GM18951 (cell line): ENCODE measurements at regions not wholly inside any gene's neighbourhood (a gene's known extent, or its start where the extent isn't known, plus 50 kb on each side); places are given as distances from the start of the nearest gene placed in this dataset.

Experiments used
- POLR2A ChIP-seq: IDR thresholded peaks from 4 replicates; pipeline ENCODE4 v1.6.1; 2011; ENCODE audit warnings: mild to moderate bottlenecking; ENCODE audit not compliant: insufficient read length, insufficient read depth; ENCODE audit errors: extremely low read depth
- in situ Hi-C: fragments of 300-500 bp; cut with MboI; formaldehyde crosslinking; loops from one replicate; pipeline ENCODE4 v1.12.0; 2022; ENCODE audit warnings: low sequenced_read_pairs, mixed read lengths, inconsistent platforms; ENCODE audit not compliant: unreplicated experiment

DNA sequence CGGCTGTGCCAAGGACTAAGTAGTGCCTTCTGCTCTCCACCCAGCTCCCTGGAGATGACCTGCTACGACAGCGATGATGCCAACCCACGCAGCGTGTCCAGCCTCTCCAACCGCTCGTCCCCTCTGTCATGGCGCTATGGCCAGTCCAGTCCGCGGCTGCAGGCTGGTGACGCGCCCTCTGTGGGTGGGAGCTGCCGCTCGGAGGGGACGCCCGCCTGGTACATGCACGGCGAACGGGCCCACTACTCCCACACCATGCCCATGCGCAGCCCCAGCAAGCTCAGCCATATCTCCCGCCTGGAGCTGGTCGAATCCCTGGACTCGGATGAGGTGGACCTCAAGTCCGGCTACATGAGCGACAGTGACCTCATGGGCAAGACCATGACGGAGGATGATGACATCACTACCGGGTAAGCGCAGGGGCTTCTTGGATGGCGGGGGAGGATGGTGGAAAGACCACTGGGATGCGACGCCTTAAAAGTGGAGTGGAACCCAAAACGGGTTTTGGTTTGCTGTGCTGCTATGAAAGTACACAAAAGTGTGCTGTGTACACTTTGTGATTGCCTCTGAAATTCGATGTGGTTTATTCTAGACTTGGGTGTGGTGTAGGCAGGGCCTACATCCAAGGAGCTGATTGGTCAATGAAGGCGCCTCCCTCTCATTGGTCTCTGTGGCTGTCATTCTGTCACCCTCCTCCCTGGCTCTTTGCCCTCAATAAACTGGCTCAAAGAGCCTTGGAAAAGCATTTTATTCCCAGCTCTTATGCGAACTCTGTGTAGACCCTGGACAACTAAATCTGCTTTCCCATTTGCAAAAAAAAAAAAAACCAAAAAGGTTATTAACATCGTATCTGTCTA, 110.4 kb upstream of the IPO9 start:
- in situ Hi-C loops = no loop called here
- no peak for TF ChIP-seq POLR2A

DNA sequence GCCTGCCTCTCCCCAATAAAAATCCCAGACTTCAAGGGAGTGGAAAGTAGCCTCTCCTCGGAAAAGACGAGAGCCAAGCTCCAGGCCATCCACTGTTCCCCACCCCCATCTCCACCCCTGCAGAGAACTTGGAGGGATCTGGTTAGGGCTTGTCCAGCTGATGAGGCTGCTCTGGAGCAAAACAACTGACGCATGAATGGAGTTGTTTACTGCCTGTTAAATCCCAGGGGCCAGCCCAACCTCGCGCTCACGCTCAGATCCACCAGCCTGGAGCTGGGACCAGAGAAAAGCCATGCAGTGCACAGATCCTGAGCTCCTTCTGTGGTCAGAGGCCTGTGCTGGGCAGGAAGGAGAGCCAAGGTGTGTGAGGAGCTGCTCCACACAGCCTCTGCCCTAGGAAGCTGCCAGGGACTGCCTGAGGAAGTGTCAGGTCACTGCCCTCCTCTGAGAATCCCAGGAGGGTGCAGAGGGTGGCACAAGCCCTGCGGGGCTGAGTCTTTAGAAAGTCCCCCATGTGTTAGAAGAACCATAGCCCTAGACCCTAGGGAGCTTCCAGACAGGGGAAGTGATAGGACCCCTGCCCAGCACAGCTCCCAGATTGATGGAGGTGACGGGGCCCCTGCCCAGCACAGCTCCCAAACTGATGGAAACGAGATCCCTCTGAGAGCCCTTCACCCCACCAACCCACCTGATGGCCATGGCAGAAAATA, 109.0 kb upstream of the IPO9 start:
- TF ChIP-seq POLR2A = no peak
- in situ Hi-C loops = no loop called here

DNA sequence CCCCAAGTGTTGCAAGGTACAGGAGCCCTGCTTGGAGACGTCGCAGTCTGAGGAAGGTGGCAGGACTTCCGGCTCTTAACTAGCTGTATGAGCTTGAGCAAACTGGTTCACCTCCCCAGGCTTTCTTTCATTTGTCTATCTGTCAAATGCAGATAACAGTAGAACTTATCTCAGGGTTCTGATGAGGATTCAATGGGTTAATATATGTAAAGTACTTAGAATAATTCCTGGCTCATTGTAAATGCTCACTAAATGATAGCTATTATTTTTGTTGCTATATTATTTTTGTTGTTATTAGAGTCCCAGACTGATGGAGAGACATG, 108.5 kb upstream of the IPO9 start:
- in situ Hi-C loops = no loop called here
- no peak for TF ChIP-seq POLR2A

DNA sequence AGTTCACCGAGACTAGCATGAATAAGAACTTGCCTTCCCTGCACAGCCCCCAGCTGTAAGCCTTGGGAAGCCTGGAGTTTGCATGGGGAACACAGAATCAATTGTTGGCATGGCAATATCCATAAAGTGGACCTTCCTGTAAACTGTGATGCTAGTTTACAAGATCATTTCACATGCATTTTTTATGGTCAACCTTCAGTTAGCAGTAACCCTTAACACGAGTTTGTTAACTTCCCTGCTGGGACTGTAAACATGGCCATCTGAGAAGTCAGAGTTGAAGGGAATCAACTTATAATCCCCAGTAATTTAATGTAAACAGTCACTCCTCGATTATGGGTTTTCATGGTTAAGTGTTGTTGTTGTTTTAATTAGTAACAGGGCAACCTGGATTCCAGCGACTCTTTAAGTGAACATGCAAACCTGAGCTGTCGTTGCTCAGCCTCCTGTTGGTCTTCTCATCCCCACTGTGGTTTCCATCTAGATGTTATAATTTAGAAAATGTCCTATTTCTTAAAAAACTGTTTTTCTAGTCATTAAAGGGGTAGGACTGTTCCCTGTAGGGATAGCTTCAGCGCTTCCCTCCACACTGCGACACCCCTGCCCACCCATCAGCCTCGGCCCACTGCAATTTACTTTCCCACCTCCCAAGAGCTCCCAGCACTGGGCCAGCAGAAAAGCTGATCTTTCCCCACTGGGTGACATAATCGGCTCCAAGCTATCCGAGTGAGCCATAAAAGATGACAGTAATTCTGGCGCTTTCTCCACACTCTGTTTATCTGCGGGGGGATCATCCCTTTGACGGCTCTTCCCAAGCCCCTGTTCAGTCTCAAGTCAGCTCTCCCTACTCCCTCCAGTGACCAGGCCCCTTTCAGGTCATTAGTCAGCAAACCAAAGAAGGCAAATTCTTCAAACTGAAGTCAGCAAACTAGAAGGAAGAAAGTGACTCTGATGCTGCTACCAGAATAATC, 107.6 kb upstream of the IPO9 start:
- no peak for TF ChIP-seq POLR2A
- in situ Hi-C loops = no loop called here

DNA sequence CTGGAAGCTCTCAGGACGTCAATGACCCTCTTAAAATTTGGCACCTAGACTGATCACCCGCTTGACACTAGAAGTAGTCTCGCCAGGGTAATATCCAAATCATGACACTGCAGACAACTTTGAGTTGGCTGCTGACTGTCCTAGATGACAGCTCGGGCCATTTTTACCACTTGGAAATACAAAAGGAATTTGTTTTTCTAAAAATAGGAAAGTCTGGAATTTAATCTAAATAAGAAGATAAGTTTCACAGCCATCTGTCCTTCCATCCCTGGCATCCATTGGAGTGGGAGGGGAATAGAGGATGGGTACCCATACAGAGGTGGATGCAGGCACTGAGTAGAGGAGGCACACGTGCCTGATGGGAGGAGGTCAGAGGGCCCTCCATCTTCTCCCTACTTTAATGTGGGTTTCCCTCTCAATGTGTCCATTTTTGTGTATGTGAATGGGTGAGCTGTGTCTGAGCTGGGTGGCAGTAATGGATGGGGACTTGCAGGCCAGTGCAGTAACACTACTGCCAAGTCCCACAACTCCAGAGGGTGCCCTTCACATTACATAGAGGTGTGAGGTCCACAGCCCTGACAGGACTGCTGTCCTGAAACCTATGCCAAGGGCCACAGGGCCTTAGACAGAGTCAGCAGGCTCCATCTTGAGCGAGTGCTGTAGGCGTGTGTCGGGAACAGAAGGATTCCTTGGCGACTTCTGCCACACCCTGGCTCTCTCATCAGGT, 104.8 kb upstream of the IPO9 start:
- in situ Hi-C loops = no loop called here
- no peak for TF ChIP-seq POLR2A

DNA sequence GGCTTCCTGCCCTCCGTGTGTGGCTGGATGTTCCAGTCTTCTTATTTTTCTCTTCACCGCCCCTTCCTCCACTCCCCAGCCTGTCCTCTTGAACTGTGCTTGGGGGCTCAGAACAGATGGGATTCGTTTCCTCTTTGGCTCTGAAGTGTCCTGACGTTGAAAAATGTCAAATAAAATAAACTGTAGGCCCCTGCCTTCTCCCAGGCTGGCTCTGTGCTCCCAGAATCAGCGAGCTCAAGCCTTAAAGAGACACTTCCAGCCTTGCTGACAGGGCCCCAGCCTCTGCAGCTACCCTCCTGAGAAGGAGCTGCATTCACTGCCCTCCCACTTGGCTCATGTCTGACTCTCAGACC, 104.2 kb upstream of the IPO9 start:
- no peak for TF ChIP-seq POLR2A

DNA sequence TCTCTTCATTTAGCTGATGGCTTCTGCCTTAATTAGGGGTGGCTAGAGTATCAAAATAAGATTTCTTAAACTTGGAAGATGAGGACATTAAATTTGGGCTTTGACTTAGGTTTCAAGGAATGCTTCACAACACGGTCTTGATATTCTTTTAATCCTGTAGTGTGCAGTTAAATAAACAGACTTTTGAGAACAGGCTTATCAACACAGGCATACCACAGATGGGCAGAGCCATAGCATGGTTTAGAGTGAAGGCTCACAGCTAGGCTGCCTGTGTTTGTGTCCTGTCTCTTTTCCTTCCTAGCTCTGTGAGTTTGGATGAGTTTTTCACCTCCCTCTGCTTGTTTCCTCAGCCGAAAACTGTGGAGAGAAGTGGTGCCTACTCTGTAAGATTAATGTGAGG, 102.3 kb upstream of the IPO9 start:
- in situ Hi-C loops = no loop called here
- no peak for TF ChIP-seq POLR2A

More for the DNA sequence above, 104.2 kb upstream of the IPO9 start:
- in situ Hi-C loops = no loop called here

DNA sequence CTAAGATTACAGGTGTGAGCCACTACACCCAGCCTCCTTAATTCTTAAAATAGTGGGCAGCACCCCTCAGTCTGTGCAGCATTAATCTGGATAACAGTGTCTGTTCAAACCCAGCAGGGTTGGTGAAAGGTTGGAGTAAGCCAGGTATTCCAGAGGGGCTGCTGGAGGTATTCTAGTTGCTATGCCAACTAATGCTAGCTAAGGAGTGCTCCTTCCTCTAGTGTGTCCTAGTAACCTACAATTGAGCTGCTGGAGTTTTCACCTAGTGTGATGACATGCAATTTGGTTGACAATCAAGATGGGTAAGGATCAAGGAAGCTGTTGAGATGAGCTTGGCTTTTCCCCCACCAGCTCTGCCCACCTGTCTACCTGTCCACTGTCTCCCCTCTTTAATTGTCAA, 100.2 kb upstream of the IPO9 start:
- in situ Hi-C loops = no loop called here
- no peak for TF ChIP-seq POLR2A

DNA sequence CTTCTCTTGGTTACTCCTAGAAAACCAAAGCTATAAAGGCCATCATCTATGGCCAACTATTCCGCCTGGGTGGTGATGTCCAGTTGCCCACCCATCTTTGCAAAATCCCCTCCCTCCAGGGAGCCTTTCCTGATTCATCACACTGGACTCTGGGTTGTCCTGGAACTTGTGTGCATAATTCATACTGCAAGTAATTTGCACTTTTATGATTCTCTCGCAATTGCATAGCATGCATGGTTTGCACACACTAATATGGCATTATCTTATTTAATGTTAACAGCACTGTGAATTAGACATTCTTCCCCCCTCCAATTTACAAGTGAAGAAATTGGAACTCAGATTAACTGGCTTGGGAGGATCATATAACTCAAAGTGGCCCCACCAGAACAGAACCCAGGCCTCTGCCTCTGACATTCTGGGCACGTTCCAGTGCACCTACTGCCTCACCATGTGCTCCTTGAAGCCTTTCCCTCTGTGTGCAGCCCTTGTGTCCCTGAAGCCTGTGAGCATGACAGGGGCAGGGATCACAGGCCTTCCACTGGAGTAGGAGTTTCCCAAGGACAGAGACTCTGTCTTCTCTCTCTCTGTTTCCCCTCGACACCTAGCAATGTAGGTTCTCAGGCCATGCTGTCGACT, 98.9 kb upstream of the IPO9 start:
- in situ Hi-C loops = no loop called here
- TF ChIP-seq POLR2A = no peak

DNA sequence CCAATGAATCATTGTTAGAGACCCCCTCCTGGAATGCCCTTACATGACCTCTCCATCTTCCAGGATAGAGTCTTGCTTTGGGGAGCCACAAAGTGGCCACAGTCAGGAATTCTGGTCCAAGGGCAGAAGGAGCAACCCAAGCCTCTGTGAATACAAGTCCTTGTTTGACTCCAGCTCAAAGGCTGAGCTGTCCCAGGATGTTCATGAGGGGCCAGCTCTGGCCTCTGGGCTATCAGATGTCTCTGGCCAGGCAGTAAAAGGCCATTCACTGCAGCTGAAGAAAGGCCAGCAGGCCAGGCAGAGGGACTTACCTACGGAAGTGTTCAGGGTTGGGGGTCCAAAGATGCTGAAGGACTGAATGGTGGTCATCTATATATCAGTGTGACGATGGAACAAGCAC, 98.3 kb upstream of the IPO9 start:
- no peak for TF ChIP-seq POLR2A
- in situ Hi-C loops = no loop called here

DNA sequence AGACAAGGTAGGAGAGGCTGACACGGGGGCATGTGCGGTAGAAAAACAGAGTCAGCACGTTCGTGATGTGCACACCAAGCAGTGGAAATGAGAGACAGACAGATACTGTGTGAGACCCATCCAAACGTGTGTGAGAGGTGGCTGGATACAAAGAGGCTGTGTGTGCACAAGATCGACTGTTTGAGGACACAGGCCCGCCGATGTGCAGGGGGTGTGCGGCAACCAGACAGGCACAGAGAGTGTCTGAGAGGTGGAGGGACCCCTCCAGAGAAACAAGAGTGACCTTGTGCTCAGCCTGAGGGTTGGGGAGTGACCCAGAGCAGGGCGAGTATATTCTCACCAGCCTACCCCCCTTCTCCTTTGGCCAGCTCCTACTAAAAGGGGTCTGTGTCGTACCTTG, 97.8 kb upstream of the IPO9 start:
- in situ Hi-C loops = no loop called here
- TF ChIP-seq POLR2A = no peak

DNA sequence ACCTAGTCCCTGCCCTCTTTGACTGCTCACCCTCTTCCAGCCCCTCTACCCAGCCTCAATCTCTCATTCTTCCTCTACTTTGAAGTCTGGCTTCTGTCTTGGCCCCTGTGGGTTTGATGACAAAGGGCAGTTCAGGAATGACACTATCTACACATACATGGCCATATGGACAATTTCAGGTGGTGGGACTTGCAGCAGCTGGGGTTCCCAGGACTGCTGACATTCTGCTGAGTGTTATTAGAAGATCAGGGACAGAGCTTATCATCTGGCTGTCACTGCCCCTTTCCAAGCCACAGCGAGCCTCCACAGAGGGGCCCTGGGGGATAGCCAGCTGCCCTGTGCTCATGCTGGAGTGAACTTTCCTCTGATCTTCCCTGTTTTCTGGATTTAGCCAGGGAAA, 97.4 kb upstream of the IPO9 start:
- no peak for TF ChIP-seq POLR2A
- in situ Hi-C loops = no loop called here
